ENCODE measurements at regions not wholly inside any gene's neighbourhood (a gene's known extent, or its start where the extent isn't known, plus 50 kb on each side); places are given as distances from the start of the nearest gene placed in this dataset.
A peak's percentile ranks its signal among the peaks of the same experiment; 100 is the strongest.
"Not testable (repeated sequence)": the region's sequence is repeated elsewhere in the genome, so short reads cannot be mapped to it uniquely, and the experiment has no call there.

GRCh38 chr4:9608300-9608699 lies 164.1 kb downstream of the DEFB131A start:
- DNase-seq: no peak

GRCh38 chr4:9610321-9610720 lies 166.1 kb downstream of the DEFB131A start:
- DNase-seq: not testable (repeated sequence)

DNA sequence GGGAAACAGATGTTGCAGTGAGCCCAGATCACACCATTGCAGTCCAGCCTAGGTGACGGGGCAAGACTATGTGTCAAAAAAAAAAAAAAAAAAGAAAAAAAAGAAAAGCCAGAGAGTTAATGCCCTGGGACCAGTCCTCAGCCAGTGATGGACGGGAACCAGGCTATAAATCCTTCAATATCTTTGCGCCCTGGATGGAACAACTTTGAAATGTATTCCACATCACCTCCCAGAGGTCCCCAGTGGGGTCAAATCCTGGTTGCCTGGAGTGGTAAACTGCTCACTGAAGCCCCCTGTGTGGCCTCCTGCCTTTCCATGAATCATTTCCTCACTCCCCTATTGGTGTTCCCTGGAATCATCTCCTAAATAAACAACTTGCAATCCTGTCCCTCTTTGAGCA lies 166.9 kb downstream of the DEFB131A start:
- DNase-seq: no peak

DNA sequence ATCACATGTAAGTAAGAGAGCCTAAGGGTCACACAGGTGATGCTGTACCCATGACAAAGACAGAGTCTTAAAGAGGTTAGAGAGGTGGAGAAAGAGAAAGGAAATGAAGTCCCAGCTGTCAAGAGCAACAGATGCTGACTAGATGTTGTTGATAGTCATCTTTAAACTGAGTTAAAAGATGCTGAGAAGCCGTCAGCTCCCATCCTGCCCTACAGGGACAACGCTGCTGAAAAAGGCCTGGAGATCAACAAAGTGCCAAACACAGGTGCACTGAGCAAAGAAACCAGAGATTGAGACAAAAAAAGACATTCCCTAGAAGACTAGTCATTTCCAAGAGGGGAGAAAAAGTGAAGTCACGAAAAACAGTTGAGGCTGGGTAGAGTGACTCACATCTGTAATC lies 145.0 kb upstream of the DRD5 start:
- not testable (repeated sequence) for DNase-seq

DNA sequence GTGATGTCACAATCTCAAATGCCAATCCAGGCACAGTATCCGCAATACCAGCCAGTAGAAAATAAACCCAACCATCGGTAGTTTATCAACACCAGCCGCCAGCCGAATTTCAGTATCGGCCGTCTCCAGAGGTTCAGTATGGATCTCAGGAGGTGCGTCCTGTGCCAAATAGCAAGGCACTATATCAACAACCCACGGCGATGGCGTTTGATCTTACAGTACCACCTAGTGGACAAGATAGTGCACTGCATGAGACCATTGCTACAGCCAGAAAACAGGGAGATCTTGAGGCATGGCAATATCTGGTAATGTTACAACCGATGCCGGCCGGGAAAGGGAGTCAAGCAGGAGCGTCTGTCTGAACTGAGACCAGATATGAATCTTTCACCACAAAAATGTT lies 121.8 kb upstream of the DRD5 start:
- not testable (repeated sequence) for DNase-seq

GRCh38 chr4:9660955-9661354 lies 120.5 kb upstream of the DRD5 start:
- not testable (repeated sequence) for DNase-seq

DNA sequence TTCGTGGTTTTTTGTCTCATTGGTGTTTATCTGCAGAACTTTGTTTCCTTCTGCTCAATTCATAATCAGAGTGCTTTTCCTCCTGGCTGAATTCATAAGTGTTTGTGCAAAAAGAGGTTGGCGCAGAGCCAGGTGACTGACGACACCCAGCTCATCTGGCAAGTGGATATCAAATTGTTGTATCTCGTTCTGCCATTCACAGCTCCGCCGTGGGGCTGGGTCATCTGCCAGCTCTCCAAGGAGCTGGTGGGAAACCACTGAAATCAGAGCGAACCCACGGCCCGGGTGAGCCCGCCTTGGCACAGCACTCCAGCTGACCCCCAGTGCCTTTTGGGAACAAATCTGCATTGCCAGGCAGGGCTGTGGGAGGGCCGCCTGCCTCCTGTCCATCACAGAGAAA lies 110.7 kb upstream of the DRD5 start:
- not testable (repeated sequence) for DNase-seq

- not testable (repeated sequence) for DNase-seq
These were observed 104.1 kb upstream of the DRD5 start for GRCh38 chr4:9677357-9677756.

DNA sequence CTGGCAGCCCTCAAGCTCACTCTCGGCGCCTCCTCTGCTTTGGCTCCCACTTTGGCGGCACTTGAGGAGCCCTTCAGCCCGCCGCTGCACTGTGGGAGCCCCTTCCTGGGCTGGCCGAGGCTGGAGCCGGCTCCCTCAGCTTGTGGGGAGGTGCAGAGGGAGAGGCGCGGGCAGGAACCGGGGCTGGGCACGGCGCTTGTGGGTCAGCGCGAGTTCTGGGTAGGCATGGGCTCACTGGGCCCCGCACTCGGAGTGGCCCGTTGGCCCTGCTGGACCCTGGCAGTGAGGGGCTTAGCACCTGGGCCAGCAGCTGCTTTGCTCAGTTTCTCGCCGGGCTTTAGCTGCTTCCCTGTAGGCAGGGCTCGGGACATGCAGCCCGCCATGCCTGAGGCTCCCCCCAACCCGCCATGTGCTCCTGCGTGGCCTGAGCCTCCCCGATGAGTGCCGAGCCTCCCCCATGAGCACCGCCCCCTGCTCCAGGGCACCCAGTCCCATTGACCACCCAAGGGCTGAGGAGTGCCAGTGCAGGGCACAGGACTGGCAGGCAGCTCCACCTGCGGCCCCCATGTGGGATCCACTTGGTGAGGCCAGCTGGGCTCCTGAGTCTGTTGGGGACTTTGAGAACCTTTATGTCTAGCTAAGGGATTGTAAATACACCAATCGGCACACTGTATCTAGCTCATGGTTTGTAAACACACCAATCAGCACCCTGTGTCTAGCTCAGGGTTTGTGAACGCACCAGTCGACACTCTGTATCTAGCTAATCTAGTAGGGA lies 101.5 kb upstream of the DRD5 start:
- DNase-seq: no peak

GRCh38 chr4:9683174-9683573 lies 98.3 kb upstream of the DRD5 start:
- DNase-seq: not testable (repeated sequence)

- not testable (repeated sequence) for DNase-seq
These were observed 96.4 kb upstream of the DRD5 start for GRCh38 chr4:9685016-9685415.

GRCh38 chr4:9685692-9686091 lies 95.7 kb upstream of the DRD5 start:
- no peak for DNase-seq

- not testable (repeated sequence) for DNase-seq
These were observed 90.7 kb upstream of the DRD5 start for GRCh38 chr4:9690636-9691237.

DNA sequence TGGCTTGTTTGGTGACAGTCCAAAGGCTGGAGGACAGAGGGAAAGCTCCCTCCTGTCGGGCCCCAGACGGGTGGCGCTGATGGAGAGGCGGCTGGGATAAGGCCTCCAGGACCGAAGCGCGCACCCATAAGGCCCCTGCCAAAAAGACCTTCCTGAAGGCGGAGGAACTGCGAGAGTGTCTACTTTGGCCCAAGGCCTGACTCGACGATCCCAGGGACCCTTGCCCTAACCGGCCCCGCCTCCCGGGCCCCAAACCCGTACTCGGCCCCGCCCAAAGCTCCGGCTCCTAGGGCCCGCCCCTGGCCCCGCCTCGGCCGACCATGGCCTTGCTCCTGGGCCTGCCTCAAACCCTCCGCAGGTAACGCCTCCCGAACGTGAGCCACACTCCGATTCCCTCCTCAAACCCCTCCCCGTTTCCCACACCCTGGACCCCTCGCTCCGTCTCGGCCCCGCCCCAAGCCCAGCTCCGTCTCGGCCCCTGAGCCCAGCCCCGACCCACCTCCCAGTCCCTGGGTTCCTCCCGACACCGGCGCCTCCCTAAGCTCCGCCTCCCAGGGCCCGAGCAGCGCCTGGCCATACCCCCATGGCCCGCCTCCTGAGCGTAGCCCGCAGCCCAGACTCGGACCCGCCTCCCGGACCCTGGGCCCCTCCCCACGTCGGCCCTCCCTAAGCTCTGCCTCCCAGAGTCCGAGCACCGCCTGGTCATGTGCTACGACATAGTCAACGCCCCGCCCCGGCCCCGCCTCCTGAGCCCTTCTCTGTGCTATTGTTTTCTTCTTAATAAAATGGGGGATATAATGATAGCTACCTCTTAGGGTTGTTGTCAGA lies 90.0 kb upstream of the DRD5 start:
- DNase-seq: peak; percentile 79

DNA sequence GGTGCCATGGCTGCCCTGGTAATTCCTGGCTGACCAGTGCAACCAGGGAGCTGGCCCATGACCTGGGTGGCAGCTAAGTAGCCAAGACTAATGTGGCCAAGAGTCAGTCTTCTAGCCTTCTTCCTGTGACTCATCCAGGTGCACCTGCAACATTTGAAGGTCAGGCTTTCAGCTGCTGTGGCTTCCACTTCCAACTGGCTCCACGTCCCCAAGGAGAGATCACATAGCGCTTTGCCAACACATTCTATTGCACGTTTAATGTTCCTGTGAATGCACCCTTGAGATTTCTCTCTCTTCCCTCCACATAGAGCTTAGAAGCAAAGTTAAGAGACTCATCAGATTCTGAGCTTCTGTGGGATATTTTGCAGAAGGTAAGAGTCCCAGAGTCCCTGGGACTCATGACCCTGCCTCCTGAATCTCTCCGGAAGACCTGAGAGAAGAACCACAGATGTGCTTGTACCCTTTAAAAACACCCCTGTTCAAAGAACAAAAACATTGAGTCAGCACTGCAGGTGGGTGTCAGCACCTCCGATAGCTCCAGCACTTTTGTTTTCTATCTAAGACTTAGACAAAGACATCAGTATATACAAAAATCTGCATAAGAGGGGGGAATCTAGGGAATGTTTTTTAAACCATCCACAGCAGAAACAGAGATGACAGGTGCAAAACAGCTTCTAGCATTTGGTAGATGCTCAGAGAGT lies 88.5 kb upstream of the DRD5 start:
- not testable (repeated sequence) for DNase-seq

GRCh38 chr4:9694403-9694802 lies 87.0 kb upstream of the DRD5 start:
- DNase-seq: not testable (repeated sequence)

GRCh38 chr4:9695994-9696393 lies 85.4 kb upstream of the DRD5 start:
- not testable (repeated sequence) for DNase-seq

DNA sequence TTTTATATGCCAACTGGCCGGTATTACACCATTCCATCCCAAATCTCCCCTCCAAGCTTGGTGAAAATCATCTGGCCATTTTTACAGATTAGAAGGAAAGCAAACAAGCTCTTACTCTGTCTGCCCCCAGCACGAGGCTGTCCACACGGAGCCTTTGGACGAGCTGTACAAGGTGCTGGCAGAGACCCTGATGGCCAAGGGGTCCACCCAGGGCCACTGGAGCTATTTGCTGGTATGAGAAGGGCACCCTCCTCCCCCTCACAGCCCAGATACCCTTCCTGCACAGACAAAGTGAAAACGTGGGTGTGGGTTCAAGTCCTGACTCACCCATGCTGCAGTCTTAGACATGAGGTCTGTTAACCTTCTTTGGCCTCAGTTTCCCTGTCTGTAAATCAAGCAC lies 84.9 kb upstream of the DRD5 start:
- not testable (repeated sequence) for DNase-seq

DNA sequence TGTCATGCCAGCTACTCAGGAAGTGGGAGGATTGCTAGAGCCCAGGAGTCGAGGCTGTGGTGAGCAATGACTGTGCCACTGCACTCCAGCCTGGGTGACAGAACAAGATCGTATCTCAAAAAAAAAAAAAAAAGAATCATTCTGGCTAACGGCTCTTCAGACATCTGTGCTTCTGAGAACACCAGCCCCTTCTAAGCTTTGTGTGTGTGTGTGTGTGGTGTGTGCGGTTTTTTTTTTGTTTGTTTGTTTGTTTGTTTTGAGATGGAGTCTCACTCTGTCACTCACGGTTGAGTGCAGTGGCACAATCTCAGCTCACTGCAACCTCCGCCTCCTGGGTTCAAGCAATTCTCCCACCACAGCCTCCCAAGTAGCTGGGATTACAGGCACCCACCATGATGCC lies 79.4 kb upstream of the DRD5 start:
- not testable (repeated sequence) for DNase-seq

GRCh38 chr4:9702696-9703095 lies 78.7 kb upstream of the DRD5 start:
- DNase-seq: not testable (repeated sequence)

DNA sequence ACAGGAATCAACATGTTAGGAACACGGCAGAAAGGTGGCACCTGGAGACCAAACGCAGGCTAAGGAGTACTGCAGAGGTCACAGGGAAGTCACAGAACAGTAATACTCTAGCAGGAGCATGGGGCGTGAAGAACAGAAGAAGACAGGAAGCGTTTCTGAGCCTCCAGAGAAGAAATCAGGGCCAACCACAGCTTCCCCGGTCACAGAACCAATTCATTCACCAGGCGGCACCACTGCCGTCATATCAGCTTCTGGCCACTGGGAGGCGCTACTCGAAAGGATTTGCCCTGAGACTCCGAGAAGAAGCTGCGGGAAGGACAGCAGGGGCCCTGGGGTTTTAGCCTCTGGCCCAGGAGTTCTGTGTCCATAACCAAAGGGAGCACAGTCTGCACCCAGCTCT lies 78.0 kb upstream of the DRD5 start:
- DNase-seq: peak; percentile 45

- DNase-seq: not testable (repeated sequence)
These were observed 77.3 kb upstream of the DRD5 start for GRCh38 chr4:9704126-9704525.
